ENCODE measurements at regions not wholly inside any gene's neighbourhood (a gene's known extent, or its start where the extent isn't known, plus 50 kb on each side); places are given as distances from the start of the nearest gene placed in this dataset.

GRCh38 chr2:7774481-7774880, 857.3 kb downstream of the RNF144A start:
- DNase-seq: no peak

- DNase-seq: no peak
Measured at GRCh38 chr2:7777668-7778067, 860.5 kb downstream of the RNF144A start.

DNA sequence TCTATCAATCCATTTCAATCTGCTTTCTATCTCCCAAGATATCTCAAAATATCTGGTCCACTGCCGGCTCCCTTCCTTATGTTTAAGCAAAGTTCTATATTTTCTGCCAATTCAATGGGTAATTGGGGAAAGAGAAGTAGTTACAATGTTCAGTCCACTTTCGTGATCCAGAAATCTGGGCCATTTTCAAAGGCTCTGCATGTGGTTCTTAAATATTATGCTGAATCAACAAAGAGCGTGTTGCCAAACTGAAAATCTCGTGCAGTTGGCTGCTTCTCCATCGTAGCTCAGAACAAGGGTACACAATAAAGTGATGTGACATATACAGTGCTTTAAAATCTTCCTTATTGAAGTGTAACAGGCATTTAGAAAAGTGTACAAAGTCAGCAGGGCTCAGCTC, 863.1 kb downstream of the RNF144A start:
- DNase-seq: no peak

DNA sequence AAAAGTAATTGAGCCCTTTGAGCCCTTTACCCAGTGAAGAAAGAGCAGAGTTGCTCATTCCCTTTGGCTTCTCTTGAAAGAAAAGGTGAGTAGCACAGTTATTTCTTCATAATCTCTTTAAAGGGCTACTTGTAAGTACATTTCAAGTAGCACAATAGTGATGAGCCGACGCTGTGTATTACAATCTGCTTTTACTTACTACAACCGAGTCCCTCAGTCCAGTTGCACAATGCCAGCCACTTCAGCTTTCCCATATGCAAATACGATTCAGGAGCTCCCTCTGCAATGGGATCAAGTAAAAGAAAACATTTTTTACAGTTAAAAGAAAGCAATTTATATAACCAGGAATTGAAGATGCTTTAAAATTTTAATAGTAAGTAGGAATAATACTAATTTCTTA, 868.5 kb downstream of the RNF144A start:
- DNase-seq: no peak

- no peak for DNase-seq
Measured at GRCh38 chr2:7788736-7789135, 871.5 kb downstream of the RNF144A start.

DNA sequence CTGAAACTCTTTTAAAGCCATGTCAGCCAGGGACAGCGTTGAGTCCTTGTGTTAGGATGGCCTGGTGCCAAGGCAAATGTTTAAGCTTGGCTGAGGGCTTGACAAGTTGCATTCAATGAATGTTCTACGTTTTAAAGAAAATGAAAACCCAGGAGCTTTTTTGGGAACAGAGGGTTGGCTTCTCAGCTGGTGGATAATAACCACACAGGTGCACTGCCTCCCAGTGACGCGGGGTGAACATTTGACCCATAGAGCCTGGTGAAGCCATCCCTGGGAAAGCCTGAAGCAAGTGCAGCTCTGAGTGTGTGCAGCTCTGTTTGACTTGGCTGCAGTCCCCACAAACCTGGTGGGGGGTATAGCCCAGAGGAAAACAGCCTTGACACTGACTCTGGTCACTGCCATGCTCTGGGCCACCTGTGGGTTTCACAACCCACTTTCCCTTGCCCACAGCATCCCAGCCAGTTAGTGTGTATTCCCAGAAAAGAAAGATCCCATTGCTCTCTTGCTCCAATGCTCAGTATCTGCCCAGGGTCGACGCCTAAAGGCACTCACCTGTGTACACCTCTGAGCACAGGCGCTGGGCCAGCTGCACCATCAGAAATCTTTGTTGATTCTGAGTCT, 874.9 kb downstream of the RNF144A start:
- peak; percentile 48 for DNase-seq

DNA sequence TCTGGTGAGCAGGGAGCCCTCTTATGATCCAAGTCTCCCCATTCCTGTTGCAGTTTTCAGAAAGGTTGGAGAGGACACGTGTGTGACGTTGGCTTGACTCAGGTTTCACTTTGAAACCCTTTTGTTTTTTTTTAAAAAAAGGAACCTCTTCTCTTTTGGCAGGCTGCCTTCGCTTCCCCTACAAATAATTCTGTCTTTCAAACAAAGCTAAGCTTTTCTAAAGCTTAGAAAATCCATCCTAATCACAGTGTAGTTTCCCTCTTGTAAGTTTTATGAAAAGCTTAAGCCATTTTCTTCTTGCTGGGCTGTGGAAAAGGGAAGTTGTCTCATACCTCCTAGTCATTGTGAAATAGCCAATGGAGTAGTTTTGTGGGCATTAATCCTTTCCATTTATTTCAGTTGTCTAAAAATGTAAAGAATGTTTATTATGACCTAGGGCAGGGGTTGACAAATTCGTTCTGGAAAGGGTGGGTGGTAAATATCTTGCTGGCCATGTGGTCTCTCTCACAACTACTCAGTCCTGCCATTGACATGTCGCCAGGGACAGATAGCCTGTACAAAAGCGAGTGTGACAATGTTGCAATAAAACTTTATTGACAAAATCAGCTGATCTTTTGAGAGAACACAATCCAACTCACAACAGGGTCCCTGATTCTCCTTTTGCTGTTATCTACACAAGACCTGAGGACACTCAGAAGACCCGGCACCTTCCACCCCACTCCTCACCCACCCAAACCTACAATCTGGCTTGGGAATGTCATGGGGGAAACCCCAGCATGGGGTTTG, 878.8 kb downstream of the RNF144A start:
- peak; percentile 59 for DNase-seq

DNA sequence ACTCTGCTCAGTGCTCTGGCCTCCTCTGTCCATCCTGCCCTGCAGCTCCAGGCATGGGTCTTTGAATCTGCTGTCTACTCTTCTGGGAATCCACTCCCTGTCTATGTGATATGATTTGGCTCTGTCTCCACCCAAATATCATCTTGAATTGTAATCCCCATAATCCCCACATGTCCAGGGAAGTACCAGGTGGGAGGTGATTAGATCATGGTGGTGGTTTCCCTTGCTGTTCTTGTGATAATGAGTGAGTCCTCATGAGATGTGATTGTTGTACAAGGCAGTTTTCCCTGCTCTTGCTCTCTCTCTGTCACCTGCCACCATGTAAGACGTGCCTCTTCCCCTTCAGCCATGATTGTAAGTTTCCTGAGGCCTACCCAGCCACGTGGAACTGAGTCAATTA, 881.8 kb upstream of the ID2 start:
- no peak for DNase-seq

- DNase-seq: no peak
Measured at GRCh38 chr2:7801212-7801611, 880.6 kb upstream of the ID2 start.

GRCh38 chr2:7803515-7803914, 878.3 kb upstream of the ID2 start:
- DNase-seq: peak; percentile 24

GRCh38 chr2:7809640-7810039, 872.2 kb upstream of the ID2 start:
- DNase-seq: no peak

- no peak for DNase-seq
Measured at GRCh38 chr2:7811073-7811472, 870.8 kb upstream of the ID2 start.

GRCh38 chr2:7812231-7812995, 869.4 kb upstream of the ID2 start:
- no peak for DNase-seq

DNA sequence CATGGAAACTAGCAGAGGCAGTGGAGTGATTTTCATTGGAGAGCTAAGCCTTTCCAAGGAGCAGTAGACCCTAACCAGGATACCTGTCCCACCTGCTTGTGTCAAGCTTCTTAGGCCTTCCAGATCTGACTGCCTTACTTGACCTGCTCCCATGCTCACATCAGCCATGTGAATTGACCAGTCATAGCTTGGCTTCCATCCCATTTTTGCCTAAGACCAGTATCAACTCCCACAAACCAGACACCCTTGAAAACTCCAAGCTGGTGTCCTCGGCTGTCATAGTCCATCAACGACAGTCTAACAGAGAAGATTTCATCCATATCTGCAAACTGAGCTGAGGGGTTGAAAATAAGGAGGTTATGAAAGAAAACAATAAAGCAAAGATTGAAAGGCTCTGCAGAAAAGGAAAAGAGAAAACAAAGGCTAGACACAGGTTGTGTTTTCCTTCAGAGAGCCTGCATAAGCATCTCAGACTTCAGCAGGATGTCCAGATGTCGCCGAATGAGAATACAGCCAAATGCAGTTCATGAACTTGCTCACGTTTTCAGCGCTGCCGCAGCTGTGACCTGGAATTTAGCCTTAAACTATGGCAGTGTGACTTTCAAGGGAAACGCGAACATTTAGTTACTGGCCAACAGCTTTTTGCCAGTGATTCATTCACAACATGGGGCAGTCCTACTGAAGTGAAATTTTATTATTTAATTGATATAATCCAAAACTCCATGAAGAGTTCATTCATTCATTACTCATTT, 868.1 kb upstream of the ID2 start:
- DNase-seq: no peak

GRCh38 chr2:7815726-7816125, 866.1 kb upstream of the ID2 start:
- no peak for DNase-seq

- no peak for DNase-seq
Measured at GRCh38 chr2:7816233-7816632, 865.6 kb upstream of the ID2 start.

GRCh38 chr2:7816944-7817343, 864.9 kb upstream of the ID2 start:
- no peak for DNase-seq

- no peak for DNase-seq
Measured at GRCh38 chr2:7819316-7819715, 862.5 kb upstream of the ID2 start.

- no peak for DNase-seq
Measured at GRCh38 chr2:7819850-7820249, 862.0 kb upstream of the ID2 start.

GRCh38 chr2:7824211-7824610, 857.6 kb upstream of the ID2 start:
- DNase-seq: no peak

- DNase-seq: no peak
Measured at GRCh38 chr2:7825591-7826312, 856.1 kb upstream of the ID2 start.

GRCh38 chr2:7826656-7827055, 855.2 kb upstream of the ID2 start:
- no peak for DNase-seq

- no peak for DNase-seq
Measured at GRCh38 chr2:7829241-7829640, 852.6 kb upstream of the ID2 start.
